ENCODE measurements at regions not wholly inside any gene's neighbourhood (a gene's known extent, or its start where the extent isn't known, plus 50 kb on each side); places are given as distances from the start of the nearest gene placed in this dataset.

GRCh38 chr2:116669782-116670181 is 1144.7 kb upstream of the DDX18 start:
- FAIRE-seq (no peak), DNase-seq (ENCODE audit: low read depth in 1 of 2, low spot score in 2 of 2) (no peak)
- ChIA-PET CTCF (ENCODE audit: partially characterized antibody) (no interaction called here), POLR2A (ENCODE audit: partially characterized antibody) (no interaction called here)
- no peaks in the 10 kb centered on the region for H3K27me3 ChIP-seq (replicated peaks in 1 of 4; ENCODE audit: control insufficient read depth in 3 of 4, extremely low read depth in 1 of 4, insufficient read depth in 3 of 4, low read length in 3 of 4)
- H3K4me1 ChIP-seq (replicated peaks in 1 of 4; ENCODE audit: control insufficient read depth in 3 of 4, insufficient read depth in 4 of 4, low read length in 3 of 4): no peaks in the 10 kb centered on the region
- no peaks in the 10 kb centered on the region for H3K23me2 ChIP-seq (ENCODE audit: low read depth, low read length)
- H3K9me3 ChIP-seq (ENCODE audit: insufficient read depth in 2 of 2, low read depth in 1 of 2, low read length in 1 of 2): no peaks in the 10 kb centered on the region
- no peak overlapping the region for H3K27ac ChIP-seq (ENCODE audit: low read depth, low read length)
- H3K79me1 ChIP-seq (ENCODE audit: low read depth, low read length): no peaks in the 10 kb centered on the region
- H2AFZ ChIP-seq (ENCODE audit: low read length): peak overlapping the region; percentile 29; the same call in 1 of the 2 replicates
- no peak overlapping the region for H3K9ac ChIP-seq (replicated peaks in 1 of 4; ENCODE audit: extremely low read depth in 1 of 4, low read depth in 3 of 4, low read length in 3 of 4)
- H2AK5ac ChIP-seq (ENCODE audit: low read depth, low read length): no peak overlapping the region
- H2BK15ac ChIP-seq (ENCODE audit: low read length): no peak overlapping the region
- no peak overlapping the region for H3K4me2 ChIP-seq (ENCODE audit: insufficient read depth in 1 of 2, low read depth in 2 of 2, low read length in 2 of 2)
- no peak overlapping the region for H2BK12ac ChIP-seq (ENCODE audit: low read depth, low read length)
- no peak overlapping the region for H3K4me3 ChIP-seq (ENCODE audit: extremely low read depth in 1 of 4, insufficient read depth in 2 of 4, low read depth in 3 of 4, low read length in 4 of 4)
- H3K36me3 ChIP-seq (ENCODE audit: control insufficient read depth in 2 of 4, insufficient read depth in 4 of 4, low read length in 3 of 4): no peaks in the 10 kb centered on the region
- TF ChIP-seq PHF8 (conservative IDR thresholded peaks at IDR 0.05; ENCODE audit: low read depth, low read length) (no peak), NRF1 (IDR thresholded peaks at IDR 0.05; ENCODE audit: low read depth, low read length) (no peak), MAFK (IDR thresholded peaks at IDR 0.05; ENCODE audit: low read depth, low read length) (no peak)
- no peak overlapping the region for H3K56ac ChIP-seq (replicated peaks; ENCODE audit: insufficient read length, low read depth, low read length)
- no peak overlapping the region for H2BK20ac ChIP-seq (ENCODE audit: low read length)
- no peak overlapping the region for H3K18ac ChIP-seq (ENCODE audit: extremely low read depth, low read length)
- H3K4ac ChIP-seq (replicated peaks; ENCODE audit: insufficient read length, low read depth, low read length): no peak overlapping the region
- no peaks in the 10 kb centered on the region for H3K79me2 ChIP-seq (ENCODE audit: control insufficient read depth in 1 of 2, insufficient read depth in 2 of 2, low read length in 2 of 2)
- H2BK120ac ChIP-seq (replicated peaks; ENCODE audit: low read depth, low read length): no peak overlapping the region
- H4K20me1 ChIP-seq (replicated peaks in 1 of 2; ENCODE audit: control insufficient read depth in 1 of 2, insufficient read depth in 2 of 2, low read length in 2 of 2): no peaks in the 10 kb centered on the region
- H4K5ac ChIP-seq (ENCODE audit: insufficient read length, low read depth, low read length): no peak overlapping the region
- no peak overlapping the region for H2BK5ac ChIP-seq (ENCODE audit: low read depth, low read length)
- H4K8ac ChIP-seq (ENCODE audit: extremely low read depth, insufficient read depth, low read length): no peak overlapping the region
- H3K23ac ChIP-seq (ENCODE audit: insufficient read length): no peak overlapping the region
- 88% methylated on average over 2 of the region's 2 CpGs; no CpG with 5 or more reads in 1 of the 2 experiments for WGBS, 2 experiments (ENCODE audit: extremely low coverage in 1 of 2, insufficient coverage in 1 of 2, insufficient read length in 1 of 2, insufficient replicate concordance in 2 of 2, low coverage in 1 of 2, low lambda C conversion rate in 2 of 2, missing lambda C conversion rate in 1 of 2)
- H3K14ac ChIP-seq (ENCODE audit: insufficient read length): no peak overlapping the region
- H4K91ac ChIP-seq (replicated peaks; ENCODE audit: insufficient read length, low read length): no peak overlapping the region
